ENCODE measurements at regions not wholly inside any gene's neighbourhood (a gene's known extent, or its start where the extent isn't known, plus 50 kb on each side); places are given as distances from the start of the nearest gene placed in this dataset.

GRCh38 chr18:41099451-41099850 is 855.6 kb upstream of the PIK3C3 start:
- TF ChIP-seq CTCF (IDR thresholded peaks at IDR 0.05) = no peak
- TF ChIP-seq POLR2A (IDR thresholded peaks at IDR 0.05) = no peak

All from testis (tissue), 2 donors.